HG03442 (cell line): ENCODE measurements at regions not wholly inside any gene's neighbourhood (a gene's known extent, or its start where the extent isn't known, plus 50 kb on each side); places are given as distances from the start of the nearest gene placed in this dataset.
"Not testable (repeated sequence)": the region's sequence is repeated elsewhere in the genome, so short reads cannot be mapped to it uniquely, and the experiment has no call there.

Experiments
- ATAC-seq: cut with Tn5 transposase; IDR thresholded peaks from one replicate; pipeline ENCODE4 v1.9.1; 2021; ENCODE audit warnings: mild to moderate bottlenecking, moderate library complexity; ENCODE audit not compliant: unreplicated experiment

DNA sequence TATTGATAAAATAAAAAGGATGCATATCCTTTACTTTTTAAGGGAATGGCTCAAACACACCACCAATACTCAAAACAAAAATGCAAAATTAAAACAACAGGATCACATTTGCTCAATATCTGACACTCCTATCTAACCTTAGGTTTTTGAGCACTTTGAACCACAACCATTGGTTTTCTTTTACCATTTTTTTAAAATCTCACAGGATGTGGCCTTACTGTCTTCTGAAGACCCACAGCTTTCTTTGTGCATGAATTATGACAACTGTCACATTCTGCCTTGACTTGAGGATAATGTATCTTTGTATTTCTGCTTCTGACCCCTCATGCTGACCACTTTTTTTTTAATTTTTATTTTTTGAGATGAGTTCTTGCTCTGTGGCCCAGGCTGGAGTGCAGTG, 461.1 kb upstream of the NRP1 start:
- no peak for ATAC-seq

GRCh38 chr10:33794460-33794859, 460.0 kb upstream of the NRP1 start:
- no peak for ATAC-seq

GRCh38 chr10:33793793-33794192, 459.3 kb upstream of the NRP1 start:
- ATAC-seq, result no peak

- no peak for ATAC-seq
Measured at GRCh38 chr10:33791272-33791660, 456.8 kb upstream of the NRP1 start.

GRCh38 chr10:33790521-33791271, 456.2 kb upstream of the NRP1 start:
- no peak for ATAC-seq

DNA sequence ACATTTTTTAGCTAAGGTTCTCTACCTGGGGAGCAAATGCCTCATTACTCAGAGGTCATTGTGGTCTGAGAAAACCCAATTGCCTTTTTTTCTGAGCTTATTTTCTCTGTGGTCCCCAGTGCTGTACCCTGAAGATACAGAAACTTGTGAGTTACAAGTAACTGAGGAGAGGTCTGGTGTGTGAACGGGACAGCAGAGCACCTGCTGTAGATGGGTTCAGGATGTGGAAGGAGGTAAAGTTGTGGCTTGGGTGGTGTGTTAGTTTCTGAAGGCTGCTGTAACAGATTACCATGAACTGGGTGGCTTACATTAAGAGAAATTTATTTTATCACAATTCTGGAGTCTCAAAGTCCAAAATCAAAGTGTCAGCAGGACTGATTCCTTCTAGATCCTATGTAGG, 449.1 kb upstream of the NRP1 start:
- ATAC-seq, result no peak

GRCh38 chr10:33783078-33783477, 448.6 kb upstream of the NRP1 start:
- no peak for ATAC-seq

- ATAC-seq, result no peak
Measured at GRCh38 chr10:33781606-33782395, 447.3 kb upstream of the NRP1 start.

DNA sequence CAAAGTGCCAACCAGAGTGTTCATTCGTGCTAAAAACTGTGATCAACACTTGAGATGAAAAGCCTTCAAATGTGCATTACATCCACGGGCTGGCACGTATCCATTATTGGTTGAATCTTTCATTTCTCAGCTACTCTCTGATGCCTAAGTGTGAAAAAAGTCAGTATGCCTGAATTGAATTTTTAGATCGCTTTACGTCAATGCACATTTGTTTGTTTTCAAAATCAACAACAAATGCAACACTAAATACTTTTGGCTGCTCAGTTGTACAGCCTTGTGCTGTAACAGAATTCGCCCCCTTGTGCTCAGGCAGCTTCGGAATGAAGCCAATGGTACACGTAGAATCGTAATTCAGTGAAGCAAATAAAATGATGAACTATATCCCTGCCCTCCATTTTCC, 446.5 kb upstream of the NRP1 start:
- no peak for ATAC-seq

- no peak for ATAC-seq
Measured at GRCh38 chr10:33777223-33777622, 442.8 kb upstream of the NRP1 start.

DNA sequence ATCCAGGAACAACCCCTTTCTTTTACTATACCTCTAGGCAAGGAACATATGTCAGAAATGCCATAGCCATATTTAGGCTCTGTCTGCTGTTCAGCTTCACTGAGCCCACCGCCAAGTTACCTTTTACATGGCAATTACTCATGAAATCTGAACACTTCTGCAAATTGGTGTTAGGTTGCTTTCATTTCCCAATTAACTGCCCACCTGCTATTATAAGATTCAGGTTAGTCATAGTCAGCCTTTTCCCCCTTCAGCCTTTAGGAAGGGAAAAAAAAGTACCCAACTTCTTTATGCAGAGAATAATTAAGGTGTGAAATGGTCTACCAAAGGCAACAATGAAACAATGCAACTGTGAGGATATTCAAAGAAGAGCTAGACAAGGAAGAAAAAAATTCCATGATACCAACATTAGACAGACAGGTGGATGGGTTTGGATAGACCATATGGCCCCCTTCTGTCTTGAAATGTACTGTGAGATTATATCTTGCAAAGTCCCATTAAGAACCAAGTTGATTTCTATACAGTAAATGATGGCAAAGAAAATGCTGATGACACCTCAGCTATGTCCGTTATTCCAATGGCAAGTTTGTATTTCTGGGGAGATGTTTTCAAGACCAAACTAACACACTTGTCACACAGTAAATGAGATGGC, 442.1 kb upstream of the NRP1 start:
- ATAC-seq, result no peak

- ATAC-seq, result no peak
Measured at GRCh38 chr10:33774857-33775256, 440.4 kb upstream of the NRP1 start.

DNA sequence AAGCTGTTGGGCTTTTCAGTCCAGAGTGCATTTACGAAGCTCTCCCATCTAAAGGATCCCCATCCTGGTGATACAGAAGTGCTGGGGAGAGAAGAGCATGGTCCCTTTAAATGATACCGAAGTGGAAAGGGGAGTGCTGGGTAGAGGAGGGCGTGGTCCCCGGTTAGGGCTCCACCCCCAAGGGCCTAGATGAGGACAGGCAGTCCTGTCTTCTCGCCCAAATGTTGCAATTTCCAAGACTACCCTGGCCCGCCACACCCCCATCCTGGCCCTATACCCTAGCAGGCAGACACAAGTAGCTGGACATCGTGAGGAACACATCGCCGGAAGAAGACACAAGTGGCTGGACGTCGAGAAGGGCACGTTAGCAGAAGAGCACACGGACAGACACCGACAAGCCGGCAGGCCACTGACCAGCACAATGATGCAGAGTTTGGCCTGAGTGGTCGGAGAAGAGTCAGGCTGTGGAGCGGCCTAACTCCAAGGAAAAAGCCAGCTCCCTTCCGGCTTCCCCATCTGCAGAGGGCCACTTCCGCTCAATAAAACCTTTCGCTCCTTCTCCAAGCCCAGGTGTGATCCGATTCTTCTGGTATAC, 439.5 kb upstream of the NRP1 start:
- ATAC-seq, result no peak

- ATAC-seq, result no peak
Measured at GRCh38 chr10:33773253-33773573, 438.7 kb upstream of the NRP1 start.

GRCh38 chr10:33772370-33773252, 438.1 kb upstream of the NRP1 start:
- no peak for ATAC-seq

DNA sequence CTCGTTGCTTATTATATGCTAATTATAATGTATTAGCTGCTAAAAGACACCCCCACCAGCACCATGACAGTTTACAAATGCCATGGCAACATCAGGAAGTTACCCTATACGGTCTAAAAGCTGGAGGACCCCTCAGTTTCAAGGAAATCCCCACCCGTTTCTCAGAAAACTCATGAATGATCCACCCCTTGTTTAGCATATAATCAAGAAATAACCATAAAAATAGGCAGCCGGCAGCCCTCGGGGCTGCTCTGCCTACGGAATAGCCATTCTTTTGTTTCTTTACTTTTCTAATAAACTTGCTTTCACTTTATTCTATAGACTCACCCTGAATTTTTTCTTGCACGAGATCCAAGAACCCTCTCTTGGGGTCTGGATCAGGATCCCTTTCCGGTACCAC, 437.4 kb upstream of the NRP1 start:
- not testable (repeated sequence) for ATAC-seq

DNA sequence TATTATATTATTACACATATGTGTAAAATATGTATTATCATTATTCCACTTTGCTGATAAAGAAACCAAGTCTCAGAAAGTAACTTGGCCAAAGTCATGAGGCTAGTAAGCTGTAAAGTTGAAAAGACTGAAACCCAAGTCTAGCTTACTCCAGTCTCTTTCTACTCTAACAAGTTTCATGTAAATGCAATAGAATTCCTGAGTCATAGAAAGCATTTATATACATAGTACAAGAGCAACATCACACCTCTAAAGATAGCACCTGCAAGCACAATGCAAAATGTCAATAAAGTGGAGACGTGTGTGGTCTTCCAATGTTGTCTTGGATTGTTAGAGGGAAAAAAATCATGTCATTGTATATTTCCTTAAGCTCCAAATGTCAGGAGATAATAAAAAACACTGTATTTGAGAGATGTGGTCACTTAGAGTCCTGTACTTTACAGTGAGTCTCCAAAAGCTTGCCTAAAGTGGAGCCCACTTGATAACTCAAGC, 430.3 kb upstream of the NRP1 start:
- ATAC-seq, result no peak

GRCh38 chr10:33760056-33760943, 425.8 kb upstream of the NRP1 start:
- ATAC-seq, result no peak

GRCh38 chr10:33759191-33759590, 424.7 kb upstream of the NRP1 start:
- ATAC-seq, result no peak

DNA sequence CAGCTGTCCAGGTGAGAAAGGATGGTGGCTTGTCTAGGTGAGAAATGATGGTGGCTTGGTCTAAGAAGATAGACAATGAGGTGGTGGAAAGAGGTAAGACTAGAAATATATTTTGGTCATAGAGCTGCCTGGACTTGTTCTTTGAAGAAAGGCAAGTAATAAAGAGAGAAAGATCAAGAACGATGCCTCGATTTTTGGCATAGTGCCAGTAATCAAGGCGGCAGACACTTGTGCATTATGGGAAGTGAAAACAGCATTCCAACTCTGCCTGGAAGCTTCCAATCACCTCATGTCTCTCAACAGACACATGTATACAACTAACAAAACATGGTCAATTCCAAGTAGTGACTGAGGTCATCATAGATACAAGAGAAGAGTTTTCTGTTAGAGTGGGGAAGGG, 423.8 kb upstream of the NRP1 start:
- no peak for ATAC-seq
